ENCODE measurements at regions not wholly inside any gene's neighbourhood (a gene's known extent, or its start where the extent isn't known, plus 50 kb on each side); places are given as distances from the start of the nearest gene placed in this dataset.

GRCh38 chr10:36007369-36007768, 365.3 kb upstream of the FZD8 start:
- TF ChIP-seq, protein P1, sequence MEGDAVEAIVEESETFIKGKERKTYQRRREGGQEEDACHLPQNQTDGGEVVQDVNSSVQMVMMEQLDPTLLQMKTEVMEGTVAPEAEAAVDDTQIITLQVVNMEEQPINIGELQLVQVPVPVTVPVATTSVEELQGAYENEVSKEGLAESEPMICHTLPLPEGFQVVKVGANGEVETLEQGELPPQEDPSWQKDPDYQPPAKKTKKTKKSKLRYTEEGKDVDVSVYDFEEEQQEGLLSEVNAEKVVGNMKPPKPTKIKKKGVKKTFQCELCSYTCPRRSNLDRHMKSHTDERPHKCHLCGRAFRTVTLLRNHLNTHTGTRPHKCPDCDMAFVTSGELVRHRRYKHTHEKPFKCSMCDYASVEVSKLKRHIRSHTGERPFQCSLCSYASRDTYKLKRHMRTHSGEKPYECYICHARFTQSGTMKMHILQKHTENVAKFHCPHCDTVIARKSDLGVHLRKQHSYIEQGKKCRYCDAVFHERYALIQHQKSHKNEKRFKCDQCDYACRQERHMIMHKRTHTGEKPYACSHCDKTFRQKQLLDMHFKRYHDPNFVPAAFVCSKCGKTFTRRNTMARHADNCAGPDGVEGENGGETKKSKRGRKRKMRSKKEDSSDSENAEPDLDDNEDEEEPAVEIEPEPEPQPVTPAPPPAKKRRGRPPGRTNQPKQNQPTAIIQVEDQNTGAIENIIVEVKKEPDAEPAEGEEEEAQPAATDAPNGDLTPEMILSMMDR (conservative IDR thresholded peaks at IDR 0.05), result no peak
- TF ChIP-seq ZFX (IDR thresholded peaks at IDR 0.05), result no peak

All from C4-2B (cell line).